ENCODE measurements at regions not wholly inside any gene's neighbourhood (a gene's known extent, or its start where the extent isn't known, plus 50 kb on each side); places are given as distances from the start of the nearest gene placed in this dataset.

GRCh38 chr12:87720967-87721366 is 308.2 kb downstream of the C12orf50 start:
- TF ChIP-seq POLR2A (IDR thresholded peaks at IDR 0.05), result no peak
- TF ChIP-seq, protein P1, sequence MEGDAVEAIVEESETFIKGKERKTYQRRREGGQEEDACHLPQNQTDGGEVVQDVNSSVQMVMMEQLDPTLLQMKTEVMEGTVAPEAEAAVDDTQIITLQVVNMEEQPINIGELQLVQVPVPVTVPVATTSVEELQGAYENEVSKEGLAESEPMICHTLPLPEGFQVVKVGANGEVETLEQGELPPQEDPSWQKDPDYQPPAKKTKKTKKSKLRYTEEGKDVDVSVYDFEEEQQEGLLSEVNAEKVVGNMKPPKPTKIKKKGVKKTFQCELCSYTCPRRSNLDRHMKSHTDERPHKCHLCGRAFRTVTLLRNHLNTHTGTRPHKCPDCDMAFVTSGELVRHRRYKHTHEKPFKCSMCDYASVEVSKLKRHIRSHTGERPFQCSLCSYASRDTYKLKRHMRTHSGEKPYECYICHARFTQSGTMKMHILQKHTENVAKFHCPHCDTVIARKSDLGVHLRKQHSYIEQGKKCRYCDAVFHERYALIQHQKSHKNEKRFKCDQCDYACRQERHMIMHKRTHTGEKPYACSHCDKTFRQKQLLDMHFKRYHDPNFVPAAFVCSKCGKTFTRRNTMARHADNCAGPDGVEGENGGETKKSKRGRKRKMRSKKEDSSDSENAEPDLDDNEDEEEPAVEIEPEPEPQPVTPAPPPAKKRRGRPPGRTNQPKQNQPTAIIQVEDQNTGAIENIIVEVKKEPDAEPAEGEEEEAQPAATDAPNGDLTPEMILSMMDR (IDR thresholded peaks at IDR 0.05), result no peak

GRCh38 chr12:87704374-87704773 is 324.8 kb downstream of the C12orf50 start:
- H3K4me3 ChIP-seq, result no peak overlapping the region
- H3K9me3 ChIP-seq, result peaks cover 0 to 2% of the 10 kb centered on the region in 2 donors
- intact Hi-C loops (cut with DNase I; ENCODE audit: low total_unique reads), result no loop called here
- H3K36me3 ChIP-seq, result no peaks in the 10 kb centered on the region
- TF ChIP-seq POLR2A (IDR thresholded peaks at IDR 0.05), result no peak
- TF ChIP-seq, protein P1 (IDR thresholded peaks at IDR 0.05), result no peak
- H3K4me1 ChIP-seq, result no peaks in the 10 kb centered on the region
- H3K27me3 ChIP-seq, result no peaks in the 10 kb centered on the region
- H3K27ac ChIP-seq, result no peak overlapping the region
- DNase-seq, result no peak

More at GRCh38 chr12:87720967-87721366, 308.2 kb downstream of the C12orf50 start:
- H3K27me3 ChIP-seq, result no peaks in the 10 kb centered on the region
- no peak for DNase-seq
- no peak overlapping the region for H3K27ac ChIP-seq
- no peak overlapping the region for H3K4me3 ChIP-seq
- H3K9me3 ChIP-seq, result no peaks in the 10 kb centered on the region
- H3K36me3 ChIP-seq, result no peaks in the 10 kb centered on the region
- intact Hi-C loops (cut with DNase I; ENCODE audit: low total_unique reads), result no loop called here
- no peaks in the 10 kb centered on the region for H3K4me1 ChIP-seq

DNA sequence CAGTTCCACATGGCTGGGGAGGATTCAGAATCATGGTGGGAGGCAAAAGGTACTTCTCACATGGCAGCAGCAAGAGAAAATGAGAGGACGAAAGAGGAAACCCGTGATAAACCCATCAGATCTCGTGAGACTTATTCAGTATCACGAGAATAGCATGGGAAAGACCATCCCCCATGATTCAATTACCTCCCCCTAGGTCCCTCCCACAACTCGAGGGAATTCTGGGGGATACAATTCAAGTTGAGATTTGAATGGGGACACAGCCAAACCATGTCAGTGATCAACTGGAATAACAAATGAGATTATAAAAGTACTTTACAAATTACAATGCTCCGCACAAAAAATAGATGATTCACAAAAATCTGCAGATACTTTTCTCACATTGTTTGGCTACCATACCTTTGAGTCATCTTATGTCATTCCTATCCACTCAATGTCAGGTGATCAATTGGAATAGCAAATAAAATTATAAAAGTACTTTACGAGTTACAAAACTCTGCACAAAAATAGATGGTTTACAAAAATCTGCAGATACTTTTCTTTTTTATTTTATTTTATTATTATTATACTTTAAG is 338.9 kb downstream of the C12orf50 start:
- TF ChIP-seq POLR2A (IDR thresholded peaks at IDR 0.05), result no peak
- TF ChIP-seq, protein P1 (IDR thresholded peaks at IDR 0.05), result no peak
- no peak for DNase-seq
- Histone ChIP-seq H3K27me3 (no peaks in the 10 kb centered on the region), H3K4me1 (no peaks in the 10 kb centered on the region), H3K9me3 (no peaks in the 10 kb centered on the region), H3K36me3 (no peaks in the 10 kb centered on the region), H3K4me3 (no peak overlapping the region), H3K27ac (no peak overlapping the region)
- intact Hi-C loops (cut with DNase I; ENCODE audit: low total_unique reads), result no loop called here

DNA sequence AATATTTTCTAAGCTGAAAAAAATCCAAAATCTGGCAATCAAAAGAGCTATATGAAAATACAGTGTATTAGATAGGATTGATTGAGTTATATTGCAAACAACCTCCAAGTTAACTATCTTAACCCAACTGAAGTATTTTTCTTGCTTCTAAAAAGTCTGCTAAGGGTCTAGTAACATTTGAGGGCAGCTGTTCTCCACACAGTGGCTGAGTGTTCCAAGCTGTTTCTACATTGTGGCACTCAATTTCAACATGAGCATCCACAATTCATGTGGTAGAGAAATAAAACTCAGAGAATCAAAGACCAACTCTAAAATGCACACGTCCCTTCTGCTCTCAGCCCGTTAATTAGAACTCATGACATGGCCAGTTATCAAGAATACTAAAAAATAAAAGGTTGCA is 340.0 kb downstream of the C12orf50 start:
- H3K4me3 ChIP-seq, result no peak overlapping the region
- H3K9me3 ChIP-seq, result no peaks in the 10 kb centered on the region
- DNase-seq, result no peak
- TF ChIP-seq, protein P1 (IDR thresholded peaks at IDR 0.05), result no peak
- TF ChIP-seq POLR2A (IDR thresholded peaks at IDR 0.05), result no peak
- intact Hi-C loops (cut with DNase I; ENCODE audit: low total_unique reads), result no loop called here
- no peaks in the 10 kb centered on the region for H3K36me3 ChIP-seq
- H3K27ac ChIP-seq, result no peak overlapping the region
- no peaks in the 10 kb centered on the region for H3K27me3 ChIP-seq
- H3K4me1 ChIP-seq, result no peaks in the 10 kb centered on the region

DNA sequence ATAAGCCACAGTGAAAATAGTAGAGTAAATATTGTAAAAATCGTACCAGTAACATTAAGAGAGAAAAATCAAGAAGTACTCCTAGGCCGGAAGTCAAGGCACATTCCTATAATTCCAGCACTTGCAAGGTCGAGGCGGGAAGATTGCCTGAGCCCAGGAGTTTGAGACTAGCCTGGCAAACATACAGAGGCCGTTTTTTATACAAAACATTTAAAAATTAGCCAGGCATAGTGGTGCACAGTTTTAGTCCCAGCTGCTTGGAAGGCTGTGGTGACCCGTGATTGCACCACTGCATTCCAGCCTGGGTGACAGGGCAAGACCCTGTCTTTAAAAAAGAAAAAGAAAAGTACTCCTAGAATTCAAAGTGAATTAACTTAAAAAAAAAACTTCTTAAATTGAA is 341.8 kb downstream of the C12orf50 start:
- H3K9me3 ChIP-seq, result no peaks in the 10 kb centered on the region
- no peak for TF ChIP-seq POLR2A (IDR thresholded peaks at IDR 0.05)
- TF ChIP-seq, protein P1 (IDR thresholded peaks at IDR 0.05), result no peak
- H3K27me3 ChIP-seq, result no peaks in the 10 kb centered on the region
- H3K4me1 ChIP-seq, result no peaks in the 10 kb centered on the region
- no peak overlapping the region for H3K4me3 ChIP-seq
- no peaks in the 10 kb centered on the region for H3K36me3 ChIP-seq
- no peak for DNase-seq
- intact Hi-C loops (cut with DNase I; ENCODE audit: low total_unique reads), result no loop called here
- no peak overlapping the region for H3K27ac ChIP-seq
